Stimulated activated CD4-positive, alpha-beta T cell treated with anti-CD3 and anti-CD28 coated beads, Interleukin-1b, Interleukin-23, amount 100 ng/mL, for 48 hours (primary cell): ENCODE measurements at regions not wholly inside any gene's neighbourhood (a gene's known extent, or its start where the extent isn't known, plus 50 kb on each side); places are given as distances from the start of the nearest gene placed in this dataset.
"Not testable (repeated sequence)": the region's sequence is repeated elsewhere in the genome, so short reads cannot be mapped to it uniquely, and the experiment has no call there.

Source experiments
- DNase-seq: peaks from one replicate; pipeline ENCODE4 v3.0.0-alpha.2; 2020

- no peak for DNase-seq
Measured at GRCh38 chr3:80017369-80017768, 249.6 kb upstream of the ROBO1 start.

GRCh38 chr3:80014576-80014975 lies 246.8 kb upstream of the ROBO1 start:
- no peak for DNase-seq

GRCh38 chr3:80010021-80010571 lies 242.3 kb upstream of the ROBO1 start:
- no peak for DNase-seq

- DNase-seq: no peak
Measured at GRCh38 chr3:80007522-80007921, 239.7 kb upstream of the ROBO1 start.

GRCh38 chr3:80006315-80006714 lies 238.5 kb upstream of the ROBO1 start:
- DNase-seq: no peak

GRCh38 chr3:80000022-80000421 lies 232.2 kb upstream of the ROBO1 start:
- no peak for DNase-seq

GRCh38 chr3:79994397-79994796 lies 226.6 kb upstream of the ROBO1 start:
- DNase-seq: no peak

- DNase-seq: no peak
Measured at GRCh38 chr3:79986338-79986737, 218.5 kb upstream of the ROBO1 start.

GRCh38 chr3:79985816-79986215 lies 218.0 kb upstream of the ROBO1 start:
- no peak for DNase-seq

GRCh38 chr3:79983118-79983517 lies 215.3 kb upstream of the ROBO1 start:
- no peak for DNase-seq

GRCh38 chr3:79979990-79980389 lies 212.2 kb upstream of the ROBO1 start:
- no peak for DNase-seq

GRCh38 chr3:79976466-79976865 lies 208.7 kb upstream of the ROBO1 start:
- DNase-seq: no peak

GRCh38 chr3:79973917-79974595 lies 206.3 kb upstream of the ROBO1 start:
- DNase-seq: no peak

- DNase-seq: no peak
Measured at GRCh38 chr3:79973482-79973881, 205.7 kb upstream of the ROBO1 start.

GRCh38 chr3:79968418-79968817 lies 200.6 kb upstream of the ROBO1 start:
- DNase-seq: no peak

- DNase-seq: no peak
Measured at GRCh38 chr3:79960594-79960993, 192.8 kb upstream of the ROBO1 start.

GRCh38 chr3:79957066-79957465 lies 189.3 kb upstream of the ROBO1 start:
- DNase-seq: no peak

- DNase-seq: no peak
Measured at GRCh38 chr3:79954756-79955155, 187.0 kb upstream of the ROBO1 start.

- DNase-seq: no peak
Measured at GRCh38 chr3:79953591-79954101, 185.8 kb upstream of the ROBO1 start.

- not testable (repeated sequence) for DNase-seq
Measured at GRCh38 chr3:79951426-79951825, 183.6 kb upstream of the ROBO1 start.

GRCh38 chr3:79947957-79948356 lies 180.2 kb upstream of the ROBO1 start:
- DNase-seq: no peak

GRCh38 chr3:79947469-79947868 lies 179.7 kb upstream of the ROBO1 start:
- DNase-seq: no peak

GRCh38 chr3:79937567-79937966 lies 169.8 kb upstream of the ROBO1 start:
- DNase-seq: no peak

GRCh38 chr3:79930196-79930595 lies 162.4 kb upstream of the ROBO1 start:
- DNase-seq: no peak
